ENCODE measurements at regions not wholly inside any gene's neighbourhood (a gene's known extent, or its start where the extent isn't known, plus 50 kb on each side); places are given as distances from the start of the nearest gene placed in this dataset.
"Not testable (repeated sequence)": the region's sequence is repeated elsewhere in the genome, so short reads cannot be mapped to it uniquely, and the experiment has no call there.

DNA sequence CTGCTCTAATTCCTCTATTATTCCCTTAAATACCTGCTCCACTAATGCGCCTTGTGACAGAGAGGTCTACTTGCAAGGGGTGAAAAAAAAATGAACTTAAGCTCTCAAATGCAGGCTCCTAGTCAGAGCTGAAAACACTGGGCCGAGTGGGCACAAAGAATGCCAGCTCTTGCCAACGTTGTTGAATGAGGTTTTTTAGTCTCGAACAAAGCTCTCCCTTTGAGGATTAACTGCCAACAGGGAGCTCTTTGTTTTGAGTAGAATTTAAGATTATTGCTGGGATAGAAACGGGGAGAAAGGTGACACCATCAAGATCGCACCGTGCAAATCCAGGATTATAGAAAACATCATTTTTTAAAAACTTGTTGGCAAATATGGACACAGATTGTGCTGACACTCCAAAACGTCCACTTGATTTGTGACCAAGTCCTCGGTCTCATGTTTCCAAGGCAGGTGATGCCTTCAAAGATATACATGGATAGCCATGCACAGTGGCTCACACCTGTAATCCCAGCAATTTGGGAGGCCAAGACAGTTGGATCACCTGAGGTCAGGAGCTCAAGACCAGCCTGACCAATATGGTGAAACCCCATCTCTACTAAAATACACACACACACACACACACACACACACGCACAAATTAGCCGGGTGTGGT lies 163.2 kb downstream of the BMP7 start:
- DNase-seq (ENCODE audit: low spot score), result no peak

DNA sequence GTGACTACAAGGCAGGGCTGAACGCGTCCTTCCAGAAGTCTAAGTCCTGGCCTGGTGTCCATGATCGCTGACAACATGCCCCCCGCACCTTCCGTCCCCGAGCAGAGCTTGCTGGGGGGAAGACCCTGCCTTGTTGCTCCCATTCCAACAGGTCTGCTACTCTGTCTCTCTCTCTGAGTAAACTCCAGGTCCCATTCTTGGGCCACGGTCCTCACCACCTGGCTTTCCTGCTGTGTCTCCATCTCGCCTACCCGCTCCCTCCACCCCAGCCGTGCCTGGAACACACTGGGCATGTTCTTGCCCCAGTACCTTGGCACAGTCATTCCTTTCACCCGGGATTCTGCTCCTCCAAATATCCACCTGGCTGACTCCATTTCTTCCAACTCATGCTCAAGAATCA lies 162.3 kb downstream of the BMP7 start:
- no peak for DNase-seq (ENCODE audit: low spot score)

DNA sequence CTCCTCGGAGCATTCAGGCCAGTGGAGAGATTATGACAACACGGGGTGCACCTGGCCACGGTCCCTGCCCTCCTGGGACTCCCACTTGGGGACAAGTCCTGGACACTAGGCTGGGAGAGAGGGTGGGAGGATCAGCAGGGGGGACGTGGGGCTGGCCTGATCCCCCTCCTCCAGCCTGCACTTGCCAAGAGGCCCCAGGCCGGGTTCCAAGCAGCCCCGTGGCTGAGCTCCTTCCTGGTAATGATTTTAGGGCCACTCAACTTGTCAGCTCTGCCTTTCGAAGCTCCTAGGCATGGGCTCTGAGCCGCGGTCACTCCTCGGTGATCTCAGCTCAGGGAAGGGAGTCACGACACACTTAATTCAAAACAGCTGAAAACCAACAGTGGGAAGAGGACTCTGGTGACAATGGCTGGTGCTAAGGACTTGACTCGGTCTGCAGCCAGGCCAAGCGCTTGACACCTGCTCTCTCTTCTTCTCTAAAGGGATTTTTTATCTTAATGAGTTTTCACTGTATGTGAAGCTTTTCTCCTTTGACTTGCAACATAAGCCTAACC lies 161.7 kb downstream of the BMP7 start:
- DNase-seq (ENCODE audit: low spot score), result no peak

DNA sequence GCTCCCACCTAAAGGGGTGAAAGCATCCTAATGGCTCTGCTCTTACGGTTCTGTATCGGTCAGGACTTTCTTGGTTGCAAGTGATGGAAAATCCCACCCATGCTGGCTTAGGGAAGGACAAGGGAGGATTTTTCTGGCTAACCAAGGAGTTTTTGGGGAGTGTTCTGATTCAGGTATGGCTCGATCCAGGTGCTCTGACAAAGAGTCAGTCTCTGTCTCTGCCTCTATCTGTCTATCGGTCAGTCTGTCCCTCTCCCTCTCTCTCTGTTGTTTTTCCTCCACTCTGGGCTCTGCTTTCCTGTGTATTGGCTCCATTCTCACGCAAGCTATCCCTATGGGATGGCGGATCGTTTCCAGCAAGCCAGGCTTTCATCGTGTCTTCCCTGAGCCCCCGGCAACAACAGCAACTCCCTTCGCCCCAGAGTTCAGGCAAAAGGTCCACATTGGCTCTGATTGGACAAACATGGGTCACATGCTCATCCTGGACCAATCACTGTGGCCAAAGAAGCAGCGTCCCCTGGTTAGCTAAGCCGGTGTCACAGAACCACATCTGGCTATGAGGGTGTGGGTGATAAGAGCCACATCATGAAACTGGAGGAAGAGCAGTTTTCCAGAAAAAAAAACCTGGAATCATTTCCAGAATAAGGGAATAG lies 160.3 kb downstream of the BMP7 start:
- DNase-seq (ENCODE audit: low spot score), result no peak

DNA sequence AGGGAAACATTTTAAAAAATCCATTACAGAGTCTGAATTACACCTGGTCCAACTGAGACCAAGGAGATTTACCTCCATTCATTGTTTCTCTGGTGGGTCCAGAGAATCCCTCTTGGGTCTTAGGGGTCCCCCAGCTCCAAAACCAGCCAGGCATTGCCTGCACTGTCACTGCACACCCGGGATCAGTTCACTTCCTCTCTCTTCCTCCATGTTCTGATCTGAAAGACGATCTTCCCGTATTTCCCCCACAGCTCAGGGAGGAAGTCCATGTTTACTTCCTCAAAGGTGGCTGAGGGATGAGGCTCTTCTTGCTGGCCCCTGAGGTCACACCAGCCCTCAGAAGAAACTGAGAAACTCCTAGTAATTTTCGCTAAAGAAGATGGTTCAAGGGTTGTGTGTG lies 159.7 kb downstream of the BMP7 start:
- DNase-seq (ENCODE audit: low spot score), result no peak

DNA sequence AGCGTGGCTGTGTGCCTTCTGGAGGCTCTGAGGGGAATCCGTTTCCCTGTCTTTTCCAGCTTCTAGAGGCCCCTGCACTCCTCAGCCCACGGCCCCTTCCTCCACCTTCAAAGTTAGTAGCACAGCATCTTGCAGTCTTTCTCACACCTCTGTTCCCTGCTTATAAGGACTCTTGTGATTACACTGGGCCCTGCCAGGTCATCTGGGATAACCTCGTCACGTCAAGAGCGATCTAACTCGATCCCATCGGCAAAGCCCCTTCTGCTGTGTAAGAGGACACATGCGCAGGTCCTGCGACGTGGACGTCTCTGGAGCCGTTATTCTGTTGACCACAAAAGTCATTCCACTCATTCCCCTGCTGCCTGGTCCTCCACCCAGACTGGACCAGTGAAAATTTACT lies 159.2 kb downstream of the BMP7 start:
- DNase-seq (ENCODE audit: low spot score), result no peak

DNA sequence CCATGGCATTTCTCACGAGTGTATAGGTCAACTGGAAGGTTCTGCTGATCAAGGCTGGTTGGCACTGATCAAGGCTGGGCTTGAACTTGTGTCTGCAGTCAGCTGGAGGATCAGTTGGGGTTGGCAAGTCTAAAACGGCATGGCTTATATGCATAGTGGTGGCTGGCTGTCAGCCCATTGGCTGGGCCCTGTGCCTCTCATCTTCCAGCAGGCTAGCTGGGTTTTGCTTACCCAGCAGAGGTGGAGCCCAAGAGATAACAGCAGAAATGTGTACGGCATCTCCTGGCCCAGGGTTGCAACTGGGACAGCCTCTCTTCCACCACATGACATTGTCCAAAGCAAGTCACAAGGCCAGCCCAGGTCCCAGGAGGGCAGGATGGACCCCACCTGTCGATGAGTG lies 158.2 kb downstream of the BMP7 start:
- no peak for DNase-seq (ENCODE audit: low spot score)

DNA sequence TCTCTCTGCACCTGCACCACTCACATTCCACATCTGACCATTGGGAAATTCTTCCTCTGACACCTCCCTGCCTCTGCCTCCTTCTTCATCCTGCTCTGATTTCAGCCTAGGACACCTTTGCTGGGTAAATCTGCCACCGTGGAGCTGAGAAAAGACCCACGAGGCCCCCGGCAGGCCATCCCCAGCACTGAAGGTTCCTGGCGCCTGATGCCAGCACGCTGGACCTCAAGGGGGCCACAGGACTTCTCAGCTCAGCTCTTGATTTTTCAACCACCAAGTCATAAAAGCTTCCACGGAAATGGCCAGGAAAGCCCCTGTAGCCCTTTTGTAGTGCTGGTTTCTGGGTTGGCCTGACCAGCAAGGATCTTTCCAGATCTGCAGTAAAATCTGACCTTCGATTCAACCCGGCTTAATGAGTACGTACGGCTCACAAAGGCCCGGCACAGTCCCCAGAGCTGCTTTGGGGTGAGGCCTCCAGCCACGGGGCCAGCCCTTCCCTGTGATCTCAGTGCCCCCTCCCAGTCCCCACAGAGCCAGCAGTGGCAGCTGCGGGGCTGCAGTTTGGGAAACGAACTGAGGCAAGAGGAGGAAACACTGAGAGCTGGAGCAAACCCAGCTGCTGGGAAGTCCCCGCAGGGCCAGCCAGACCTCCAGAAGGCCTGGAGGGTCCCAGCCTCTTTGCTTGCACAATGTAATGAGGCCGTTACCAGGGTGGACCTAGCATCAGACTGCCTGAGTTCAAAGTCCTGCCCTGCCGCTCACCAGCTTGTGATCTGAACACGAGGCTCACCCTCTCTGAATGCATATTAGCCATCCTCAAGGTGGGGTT lies 157.5 kb downstream of the BMP7 start:
- DNase-seq (ENCODE audit: low spot score), result no peak

DNA sequence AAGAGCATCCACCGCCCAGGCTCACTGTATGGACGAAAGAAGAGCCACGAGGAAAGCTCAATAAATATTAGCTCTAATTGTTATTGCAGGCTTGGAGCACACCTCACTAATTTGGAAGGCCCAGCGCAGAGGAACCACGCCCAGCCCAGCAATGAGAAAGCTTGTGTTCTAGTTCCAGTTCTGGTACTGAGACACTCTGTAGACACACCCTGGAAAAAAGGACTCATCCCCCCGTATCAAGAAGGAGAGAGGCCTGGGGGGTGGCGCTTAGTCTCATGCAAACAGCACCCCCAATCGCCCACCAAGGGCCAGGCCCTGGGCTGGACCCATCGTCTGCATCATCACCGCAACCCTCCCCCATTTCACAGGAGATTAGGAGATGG lies 156.9 kb downstream of the BMP7 start:
- no peak for DNase-seq (ENCODE audit: low spot score)

DNA sequence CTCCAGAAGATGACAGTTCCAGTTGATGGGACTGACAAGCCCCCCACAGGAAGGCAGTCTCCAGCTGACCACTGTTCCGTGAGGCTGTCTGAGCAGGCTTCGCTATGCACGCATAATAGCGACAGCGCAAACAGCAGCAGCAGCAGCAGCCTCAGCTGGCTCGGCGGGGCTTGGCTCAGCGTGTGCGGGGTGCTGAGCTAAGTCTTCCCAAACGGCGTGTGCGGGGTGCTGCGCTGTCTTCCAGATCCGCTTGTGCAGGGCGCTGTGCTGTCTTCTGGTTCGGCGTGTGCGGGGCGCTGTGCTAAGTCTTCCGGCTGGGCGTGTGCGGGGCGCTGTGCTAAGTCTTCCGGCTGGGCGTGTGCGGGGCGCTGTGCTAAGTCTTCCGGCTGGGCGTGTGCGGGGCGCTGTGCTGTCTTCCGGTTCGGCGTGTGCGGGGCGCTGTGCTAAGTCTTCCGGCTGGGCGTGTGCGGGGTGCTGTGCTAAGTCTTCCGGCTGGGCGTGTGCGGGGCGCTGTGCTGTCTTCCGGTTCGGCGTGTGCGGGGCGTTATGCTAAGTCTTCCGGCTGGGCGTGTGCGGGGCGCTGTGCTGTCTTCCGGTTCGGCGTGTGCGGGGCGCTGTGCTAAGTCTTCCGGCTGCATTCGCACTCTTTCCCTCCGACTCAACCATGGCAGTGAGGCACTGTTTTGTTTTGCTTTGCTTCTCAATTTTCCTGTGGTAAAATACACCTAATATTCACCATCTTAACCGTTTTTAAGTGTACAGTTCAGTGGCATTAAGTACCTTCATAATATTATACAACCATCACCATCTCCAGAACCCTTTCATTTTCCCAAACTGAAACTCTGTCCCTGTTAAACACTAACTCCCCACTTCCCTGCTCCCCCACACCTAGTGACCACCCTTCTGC lies 156.1 kb downstream of the BMP7 start:
- not testable (repeated sequence) for DNase-seq (ENCODE audit: low spot score)

DNA sequence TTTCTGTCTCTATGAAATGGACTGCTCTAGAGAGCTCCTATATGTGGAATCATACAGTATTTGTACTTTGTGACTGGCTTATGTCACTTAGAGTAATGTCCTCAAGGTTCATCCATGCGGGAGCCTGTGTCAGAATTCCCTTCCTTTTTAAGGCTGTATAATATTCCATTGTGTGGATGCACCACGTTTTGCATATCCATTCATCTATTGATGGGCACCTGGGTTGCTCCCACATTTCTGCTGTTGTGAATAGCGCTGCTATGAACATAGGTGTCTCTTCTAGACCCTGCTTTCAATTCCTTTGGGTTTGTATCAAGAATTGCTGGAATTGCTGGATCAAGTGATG lies 155.4 kb downstream of the BMP7 start:
- DNase-seq (ENCODE audit: low spot score), result no peak

DNA sequence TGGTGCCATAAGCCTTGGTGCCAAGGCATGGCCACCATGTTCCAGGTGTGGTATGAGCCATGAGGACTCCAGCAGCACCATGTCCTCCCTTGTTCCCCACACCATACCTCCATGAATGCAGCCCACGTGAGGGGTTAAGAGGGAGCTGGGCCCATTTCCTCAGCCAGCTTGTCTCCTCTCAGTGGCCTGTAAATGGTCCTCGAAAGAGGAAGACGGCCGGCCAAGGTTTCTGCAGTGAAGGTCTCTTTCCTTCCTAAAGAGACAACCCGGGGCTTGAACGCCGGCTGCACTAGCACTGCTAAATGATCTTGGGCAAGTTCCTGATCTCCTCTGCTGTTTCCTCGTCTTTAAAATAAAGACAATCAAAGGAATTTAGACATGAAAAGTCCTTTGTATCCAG lies 154.0 kb downstream of the BMP7 start:
- no peak for DNase-seq (ENCODE audit: low spot score)

DNA sequence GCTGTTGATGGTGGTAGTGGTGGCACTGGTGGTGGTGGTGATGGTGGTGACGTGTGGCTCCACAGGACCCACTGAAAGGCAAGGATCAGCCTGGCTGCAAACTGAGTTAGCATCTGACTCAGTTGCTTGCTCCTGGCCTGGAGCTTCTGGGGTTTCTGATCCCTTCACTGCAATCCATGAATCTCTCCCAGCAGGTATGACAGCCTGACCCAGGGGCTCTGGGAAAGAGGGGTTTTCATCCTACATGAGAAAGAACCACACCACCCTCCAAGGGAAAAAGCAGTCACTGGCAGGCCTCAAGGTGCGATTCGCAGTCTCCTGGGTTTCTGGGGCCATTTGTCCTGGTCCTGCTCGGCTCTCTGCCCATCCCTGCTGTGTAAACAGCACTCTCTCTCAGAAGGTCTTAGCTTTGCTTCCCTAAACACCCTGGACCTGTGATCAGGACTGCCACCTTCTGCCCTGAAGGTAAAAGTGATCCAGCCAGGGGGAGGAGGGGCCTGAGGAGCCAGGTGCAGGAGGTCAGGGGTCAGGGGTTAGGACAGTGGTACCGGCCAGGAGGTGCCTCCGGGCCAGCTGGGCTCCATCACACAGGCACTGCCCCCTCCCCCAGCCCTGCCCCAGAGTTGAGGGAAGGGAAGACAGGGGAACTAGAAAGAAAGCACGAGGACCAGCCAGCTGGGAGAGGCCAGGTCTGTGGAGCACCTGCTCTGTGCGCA lies 152.0 kb downstream of the BMP7 start:
- DNase-seq (ENCODE audit: low spot score), result no peak

DNA sequence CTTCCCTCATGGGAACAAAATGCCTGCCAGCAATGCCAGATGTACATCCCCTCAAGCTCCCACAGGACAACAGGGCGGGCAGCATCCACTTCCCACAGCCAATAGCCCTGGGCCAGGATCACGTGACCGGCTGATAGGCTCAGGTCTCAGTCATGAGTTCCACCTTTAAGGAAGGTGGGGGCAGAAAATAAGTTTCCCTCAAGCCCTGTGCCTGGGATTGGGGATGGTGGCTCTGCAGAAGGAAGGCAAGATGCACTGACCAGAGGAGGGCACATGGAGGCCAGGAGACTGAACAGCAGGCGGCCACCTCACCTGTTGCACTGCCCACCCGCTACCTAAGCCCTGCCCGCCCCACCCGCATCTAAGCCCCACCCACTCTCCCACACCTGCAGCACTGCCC lies 149.1 kb downstream of the BMP7 start:
- no peak for DNase-seq (ENCODE audit: low spot score)

DNA sequence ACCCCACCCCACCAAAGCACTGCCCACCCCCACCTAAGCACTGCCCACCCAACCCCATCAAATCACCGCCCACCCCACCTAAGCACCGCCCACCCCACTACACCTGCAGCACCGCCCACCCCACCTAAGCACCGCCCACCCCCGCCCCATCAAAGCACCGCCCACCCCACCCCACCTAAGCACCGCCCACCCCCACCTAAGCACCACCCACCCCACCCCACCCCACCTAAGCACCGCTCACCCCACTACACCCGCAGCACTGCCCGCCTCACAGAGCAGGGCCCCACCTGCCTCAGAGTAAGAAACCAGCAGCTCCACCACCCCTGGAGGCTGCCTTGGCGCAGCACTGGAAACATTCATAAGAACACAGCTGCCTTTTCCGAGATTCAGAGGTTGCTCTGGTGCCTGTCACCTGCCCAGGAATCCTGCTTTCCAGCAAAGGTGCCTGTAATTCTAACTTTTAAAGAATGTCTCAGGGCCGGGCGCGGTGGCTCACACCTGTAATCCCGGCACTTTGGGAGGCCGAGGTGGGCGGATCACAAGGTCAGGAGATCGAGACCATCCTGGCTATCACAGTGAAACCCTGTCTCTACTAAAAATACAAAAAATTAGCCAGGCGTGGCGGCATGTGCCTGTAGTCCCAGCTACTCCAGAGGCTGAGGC lies 148.2 kb downstream of the BMP7 start:
- no peak for DNase-seq (ENCODE audit: low spot score)

Measured in mucosa of gallbladder (tissue), 1 donor.